HL-60 (cell line): ENCODE measurements at regions not wholly inside any gene's neighbourhood (a gene's known extent, or its start where the extent isn't known, plus 50 kb on each side); places are given as distances from the start of the nearest gene placed in this dataset.

Source experiments
- DNase-seq, 2 experiments: peaks; one replicate each; pipeline ENCODE4 v3.0.0-alpha.2; 2010 to 2020; ENCODE audit warnings: low read depth in 1 of 2, low spot score in 1 of 2
- H3K27ac ChIP-seq: fragments of 250-450 bp; sonication (Bioruptor Pico); replicated peaks from 2 replicates; pipeline ENCODE4 v1.5.1; 2020; ENCODE audit warnings: mild to moderate bottlenecking, moderate library complexity
- H3K27me3 ChIP-seq: fragments of 250-450 bp; sonication (Bioruptor Pico); 2 replicates; pipeline ENCODE4 v1.5.1; 2021; ENCODE audit warnings: mild to moderate bottlenecking, moderate library complexity; ENCODE audit not compliant: insufficient read depth, poor library complexity, severe bottlenecking
- H3K4me3 ChIP-seq: replicated peaks from 2 replicates; pipeline ENCODE4 v1.5.1; 2011; ENCODE audit warnings: mild to moderate bottlenecking, control low read depth, low read length; ENCODE audit not compliant: insufficient read depth
- GABPA ChIP-seq: IDR thresholded peaks from 2 replicates; pipeline ENCODE4 v1.6.1; 2012; ENCODE audit warnings: low read depth
- POLR2AphosphoS5 ChIP-seq: IDR thresholded peaks from 2 replicates; pipeline ENCODE4 v1.6.1; 2012; ENCODE audit warnings: low read depth
- SPI1 ChIP-seq: IDR thresholded peaks from 2 replicates; pipeline ENCODE4 v1.6.1; 2012; ENCODE audit warnings: low read depth, mild to moderate bottlenecking, borderline replicate concordance
- TF ChIP-seq, protein P1 (sequence below): IDR thresholded peaks from 2 replicates; pipeline ENCODE4 v1.6.1; 2012; ENCODE audit warnings: low read depth; ENCODE audit not compliant: insufficient replicate concordance
- TF ChIP-seq, protein P2 (sequence below): IDR thresholded peaks from one replicate; pipeline ENCODE4 v1.5.1; 2011; ENCODE audit warnings: low read length, control low read depth, inconsistent platforms; ENCODE audit not compliant: insufficient read depth

DNA sequence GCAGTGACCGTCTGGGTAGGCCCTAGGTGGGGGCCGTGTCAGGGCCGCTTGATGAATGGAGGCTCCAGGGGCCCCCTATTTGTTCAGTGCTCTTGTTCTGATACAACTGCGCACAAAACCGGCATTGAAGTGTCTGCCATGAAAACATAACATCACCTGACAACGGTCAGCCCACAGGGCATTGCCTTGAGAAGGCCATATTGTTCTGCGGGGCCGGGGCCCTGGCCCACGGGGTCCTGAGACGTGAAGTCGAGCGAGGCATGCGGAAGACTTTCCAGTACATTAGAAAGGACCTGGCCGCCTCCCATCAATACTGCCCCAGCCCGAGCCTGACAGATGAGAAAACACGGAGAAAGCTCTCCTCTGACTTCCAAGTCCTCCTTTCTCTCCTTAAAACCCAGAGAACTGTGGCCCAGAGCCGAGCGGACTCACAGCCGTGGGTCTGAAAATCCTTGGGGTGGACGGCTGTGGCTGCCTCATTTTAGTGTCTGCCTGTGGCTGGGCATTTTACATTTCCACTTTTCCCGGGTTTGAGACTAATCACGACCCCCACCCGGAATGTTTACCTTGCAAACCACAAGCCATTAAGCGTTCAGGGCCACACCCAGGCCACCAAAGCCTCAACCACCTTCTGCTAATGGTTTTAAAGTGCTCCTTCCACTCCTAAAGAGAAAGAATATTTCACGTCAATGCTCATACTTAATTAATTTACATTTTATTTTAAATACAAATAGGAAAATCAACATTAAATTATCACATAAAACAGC lies 391.0 kb upstream of the IRX2 start:
- Histone ChIP-seq H3K27me3 (no peaks in the 10 kb centered on the region), H3K4me3 (no peak overlapping the region), H3K27ac (no peak overlapping the region)
- TF ChIP-seq, protein P1, sequence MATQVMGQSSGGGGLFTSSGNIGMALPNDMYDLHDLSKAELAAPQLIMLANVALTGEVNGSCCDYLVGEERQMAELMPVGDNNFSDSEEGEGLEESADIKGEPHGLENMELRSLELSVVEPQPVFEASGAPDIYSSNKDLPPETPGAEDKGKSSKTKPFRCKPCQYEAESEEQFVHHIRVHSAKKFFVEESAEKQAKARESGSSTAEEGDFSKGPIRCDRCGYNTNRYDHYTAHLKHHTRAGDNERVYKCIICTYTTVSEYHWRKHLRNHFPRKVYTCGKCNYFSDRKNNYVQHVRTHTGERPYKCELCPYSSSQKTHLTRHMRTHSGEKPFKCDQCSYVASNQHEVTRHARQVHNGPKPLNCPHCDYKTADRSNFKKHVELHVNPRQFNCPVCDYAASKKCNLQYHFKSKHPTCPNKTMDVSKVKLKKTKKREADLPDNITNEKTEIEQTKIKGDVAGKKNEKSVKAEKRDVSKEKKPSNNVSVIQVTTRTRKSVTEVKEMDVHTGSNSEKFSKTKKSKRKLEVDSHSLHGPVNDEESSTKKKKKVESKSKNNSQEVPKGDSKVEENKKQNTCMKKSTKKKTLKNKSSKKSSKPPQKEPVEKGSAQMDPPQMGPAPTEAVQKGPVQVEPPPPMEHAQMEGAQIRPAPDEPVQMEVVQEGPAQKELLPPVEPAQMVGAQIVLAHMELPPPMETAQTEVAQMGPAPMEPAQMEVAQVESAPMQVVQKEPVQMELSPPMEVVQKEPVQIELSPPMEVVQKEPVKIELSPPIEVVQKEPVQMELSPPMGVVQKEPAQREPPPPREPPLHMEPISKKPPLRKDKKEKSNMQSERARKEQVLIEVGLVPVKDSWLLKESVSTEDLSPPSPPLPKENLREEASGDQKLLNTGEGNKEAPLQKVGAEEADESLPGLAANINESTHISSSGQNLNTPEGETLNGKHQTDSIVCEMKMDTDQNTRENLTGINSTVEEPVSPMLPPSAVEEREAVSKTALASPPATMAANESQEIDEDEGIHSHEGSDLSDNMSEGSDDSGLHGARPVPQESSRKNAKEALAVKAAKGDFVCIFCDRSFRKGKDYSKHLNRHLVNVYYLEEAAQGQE, result no peak
- no peak for TF ChIP-seq GABPA
- no peak for TF ChIP-seq POLR2AphosphoS5
- no peak for DNase-seq

DNA sequence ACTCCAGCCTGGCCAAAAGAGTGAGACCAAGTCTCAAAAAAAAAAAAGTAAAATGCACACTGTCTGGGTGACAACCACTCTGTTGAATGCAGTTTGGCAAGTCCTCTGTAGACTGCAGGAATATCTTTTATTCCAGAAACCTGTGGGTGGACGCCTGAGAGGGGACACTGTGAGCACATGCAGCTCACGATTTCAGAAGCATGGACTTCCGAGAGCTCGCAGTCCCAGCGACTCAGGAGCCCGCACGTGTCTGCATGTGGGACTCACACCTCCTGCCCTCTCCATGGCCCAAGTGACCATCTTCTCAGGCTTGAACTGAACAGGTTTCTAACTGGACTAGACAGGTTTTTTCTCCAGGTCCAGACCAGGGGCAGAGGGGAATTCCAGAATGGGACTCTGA lies 388.6 kb upstream of the IRX2 start:
- Histone ChIP-seq H3K27ac (no peak overlapping the region), H3K4me3 (no peak overlapping the region), H3K27me3 (no peaks in the 10 kb centered on the region)
- no peak for DNase-seq
- TF ChIP-seq GABPA (no peak), POLR2AphosphoS5 (no peak), SPI1 (no peak)
- TF ChIP-seq, protein P1, result no peak
- TF ChIP-seq, protein P2, sequence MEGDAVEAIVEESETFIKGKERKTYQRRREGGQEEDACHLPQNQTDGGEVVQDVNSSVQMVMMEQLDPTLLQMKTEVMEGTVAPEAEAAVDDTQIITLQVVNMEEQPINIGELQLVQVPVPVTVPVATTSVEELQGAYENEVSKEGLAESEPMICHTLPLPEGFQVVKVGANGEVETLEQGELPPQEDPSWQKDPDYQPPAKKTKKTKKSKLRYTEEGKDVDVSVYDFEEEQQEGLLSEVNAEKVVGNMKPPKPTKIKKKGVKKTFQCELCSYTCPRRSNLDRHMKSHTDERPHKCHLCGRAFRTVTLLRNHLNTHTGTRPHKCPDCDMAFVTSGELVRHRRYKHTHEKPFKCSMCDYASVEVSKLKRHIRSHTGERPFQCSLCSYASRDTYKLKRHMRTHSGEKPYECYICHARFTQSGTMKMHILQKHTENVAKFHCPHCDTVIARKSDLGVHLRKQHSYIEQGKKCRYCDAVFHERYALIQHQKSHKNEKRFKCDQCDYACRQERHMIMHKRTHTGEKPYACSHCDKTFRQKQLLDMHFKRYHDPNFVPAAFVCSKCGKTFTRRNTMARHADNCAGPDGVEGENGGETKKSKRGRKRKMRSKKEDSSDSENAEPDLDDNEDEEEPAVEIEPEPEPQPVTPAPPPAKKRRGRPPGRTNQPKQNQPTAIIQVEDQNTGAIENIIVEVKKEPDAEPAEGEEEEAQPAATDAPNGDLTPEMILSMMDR, result no peak

DNA sequence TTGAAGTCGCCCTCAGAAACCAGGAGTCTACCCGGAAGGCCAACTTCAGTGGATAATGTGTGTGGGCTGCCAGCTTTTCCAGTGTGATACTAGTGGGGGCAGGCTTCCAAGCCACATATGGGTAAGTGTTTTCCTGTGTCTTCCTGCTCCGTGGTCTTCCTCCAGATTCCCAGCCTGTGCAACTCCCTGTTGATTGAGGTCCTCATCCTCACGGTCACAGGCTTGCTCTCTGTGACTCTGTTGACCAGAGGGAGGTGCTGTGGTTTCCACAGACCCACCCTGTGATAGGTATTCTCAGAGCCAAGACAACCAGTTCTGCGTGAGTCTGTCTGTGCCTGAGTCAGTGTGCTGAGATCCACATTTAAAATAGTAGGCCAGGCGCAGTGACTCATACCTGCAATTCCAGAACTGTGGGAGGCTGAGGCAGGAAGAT lies 388.0 kb upstream of the IRX2 start:
- H3K4me3 ChIP-seq, result no peak overlapping the region
- TF ChIP-seq, protein P1, result no peak
- TF ChIP-seq GABPA, result no peak
- no peak for TF ChIP-seq SPI1
- TF ChIP-seq POLR2AphosphoS5, result no peak
- TF ChIP-seq, protein P2, result no peak
- no peak for DNase-seq
- no peaks in the 10 kb centered on the region for H3K27me3 ChIP-seq
- H3K27ac ChIP-seq, result no peak overlapping the region
